SKM-1 (cell line): ENCODE measurements at regions not wholly inside any gene's neighbourhood (a gene's known extent, or its start where the extent isn't known, plus 50 kb on each side); places are given as distances from the start of the nearest gene placed in this dataset.
"Not testable (repeated sequence)": the region's sequence is repeated elsewhere in the genome, so short reads cannot be mapped to it uniquely, and the experiment has no call there.

Source experiments
- DNase-seq: peaks from one replicate; lab custom pipeline; 2025; ENCODE audit not compliant: unreplicated experiment; lab: John Stamatoyannopoulos, UW

GRCh38 chr11:38176686-38177322 lies 1578.8 kb upstream of the RAG2 start:
- no peak for DNase-seq

- DNase-seq, result no peak
These were observed 1575.6 kb upstream of the RAG2 start for GRCh38 chr11:38173676-38174075.

GRCh38 chr11:38169286-38169685 lies 1571.2 kb upstream of the RAG2 start:
- DNase-seq, result no peak

- no peak for DNase-seq
These were observed 1565.5 kb upstream of the RAG2 start for GRCh38 chr11:38163526-38163925.

- DNase-seq, result no peak
These were observed 1562.4 kb upstream of the RAG2 start for GRCh38 chr11:38160433-38160832.

GRCh38 chr11:38159038-38159437 lies 1561.0 kb upstream of the RAG2 start:
- DNase-seq, result no peak

GRCh38 chr11:38156495-38157146 lies 1558.6 kb upstream of the RAG2 start:
- peak; percentile 4 for DNase-seq

GRCh38 chr11:38155856-38156255 lies 1557.8 kb upstream of the RAG2 start:
- no peak for DNase-seq

- DNase-seq, result no peak
These were observed 1555.9 kb upstream of the RAG2 start for GRCh38 chr11:38153985-38154384.

- DNase-seq, result no peak
These were observed 1545.8 kb upstream of the RAG2 start for GRCh38 chr11:38143852-38144251.

- no peak for DNase-seq
These were observed 1540.9 kb upstream of the RAG2 start for GRCh38 chr11:38138972-38139371.

- no peak for DNase-seq
These were observed 1538.9 kb upstream of the RAG2 start for GRCh38 chr11:38136887-38137286.

GRCh38 chr11:38131535-38131934 lies 1533.5 kb upstream of the RAG2 start:
- DNase-seq, result no peak

GRCh38 chr11:38130976-38131375 lies 1532.9 kb upstream of the RAG2 start:
- no peak for DNase-seq

- no peak for DNase-seq
These were observed 1532.5 kb upstream of the RAG2 start for GRCh38 chr11:38130514-38130913.

- DNase-seq, result no peak
These were observed 1525.6 kb upstream of the RAG2 start for GRCh38 chr11:38123673-38124072.

GRCh38 chr11:38116616-38117015 lies 1518.6 kb upstream of the RAG2 start:
- DNase-seq, result not testable (repeated sequence)

GRCh38 chr11:38115381-38115780 lies 1517.3 kb upstream of the RAG2 start:
- DNase-seq, result not testable (repeated sequence)

- no peak for DNase-seq
These were observed 1502.9 kb upstream of the RAG2 start for GRCh38 chr11:38100836-38101462.

GRCh38 chr11:38095268-38095667 lies 1497.2 kb upstream of the RAG2 start:
- no peak for DNase-seq

- DNase-seq, result no peak
These were observed 1491.7 kb upstream of the RAG2 start for GRCh38 chr11:38089726-38090125.

GRCh38 chr11:38060920-38061319 lies 1462.9 kb upstream of the RAG2 start:
- no peak for DNase-seq
